MM.1S (cell line): ENCODE measurements at regions not wholly inside any gene's neighbourhood (a gene's known extent, or its start where the extent isn't known, plus 50 kb on each side); places are given as distances from the start of the nearest gene placed in this dataset.

Source experiments
- DNase-seq: peaks from one replicate; pipeline ENCODE4 v3.0.0-alpha.2; 2015
- H2AFZ ChIP-seq: fragments of 300-600 bp; sonication (generic); 2 replicates; pipeline ENCODE4 v1.6.0; 2016; ENCODE audit warnings: antibody characterized with exemption, low read length
- H3F3A ChIP-seq: fragments of 300-600 bp; sonication (generic); 2 replicates; pipeline ENCODE4 v1.6.1; 2016; ENCODE audit warnings: mild to moderate bottlenecking, antibody characterized with exemption, low read length, moderate library complexity, mixed read lengths; ENCODE audit not compliant: insufficient read depth
- H3K27ac ChIP-seq: fragments of 300-600 bp; sonication (generic); 2 replicates; pipeline ENCODE4 v1.5.1; 2016; ENCODE audit warnings: mild to moderate bottlenecking, low read length
- H3K27me3 ChIP-seq: fragments of 300-600 bp; sonication (generic); replicated peaks from 2 replicates; pipeline ENCODE4 v1.6.0; 2016; ENCODE audit warnings: low read length; ENCODE audit not compliant: insufficient read depth
- H3K36me3 ChIP-seq: fragments of 300-600 bp; sonication (generic); replicated peaks from 2 replicates; pipeline ENCODE4 v1.6.1; 2016; ENCODE audit warnings: mild to moderate bottlenecking, low read length, mixed read lengths; ENCODE audit not compliant: insufficient read depth
- H3K4me1 ChIP-seq: fragments of 300-600 bp; sonication (generic); 2 replicates; pipeline ENCODE4 v1.6.1; 2016; ENCODE audit warnings: low read length, mixed read lengths
- H3K4me2 ChIP-seq: fragments of 300-600 bp; sonication (generic); 2 replicates; pipeline ENCODE4 v1.6.0; 2016; ENCODE audit warnings: low read depth, low read length
- H3K4me3 ChIP-seq: fragments of 300-600 bp; sonication (generic); 2 replicates; pipeline ENCODE4 v1.5.1; 2016; ENCODE audit warnings: low read length, mixed read lengths
- H3K79me2 ChIP-seq: fragments of 300-600 bp; sonication (generic); 2 replicates; pipeline ENCODE4 v1.6.1; 2016; ENCODE audit warnings: mixed run types, low read length, mixed read lengths
- H3K9ac ChIP-seq: fragments of 300-600 bp; sonication (generic); 2 replicates; pipeline ENCODE4 v1.6.1; 2016; ENCODE audit warnings: low read length, mixed read lengths
- H3K9me2 ChIP-seq: fragments of 300-600 bp; sonication (generic); replicated peaks from 2 replicates; pipeline ENCODE4 v1.6.1; 2016; ENCODE audit warnings: mild to moderate bottlenecking, low read length, mixed read lengths; ENCODE audit not compliant: insufficient read depth
- H3K9me3 ChIP-seq: fragments of 300-600 bp; sonication (generic); replicated peaks from 2 replicates; pipeline ENCODE4 v1.6.1; 2016; ENCODE audit warnings: mild to moderate bottlenecking, low read length, mixed read lengths; ENCODE audit not compliant: insufficient read depth
- H4K20me1 ChIP-seq: fragments of 300-600 bp; sonication (generic); 2 replicates; pipeline ENCODE4 v1.6.1; 2016; ENCODE audit warnings: mild to moderate bottlenecking, low read length, moderate library complexity, mixed read lengths; ENCODE audit not compliant: insufficient read depth
- CTCF ChIP-seq: fragments of 300-600 bp; sonication (generic); IDR thresholded peaks from 2 replicates; pipeline ENCODE4 v1.5.1; 2016; ENCODE audit warnings: antibody characterized with exemption, low read length, mixed read lengths
- EZH2 ChIP-seq: fragments of 300-600 bp; sonication (generic); optimal IDR thresholded peaks from 2 replicates; pipeline ENCODE3; 2017; ENCODE audit warnings: low read depth, mild to moderate bottlenecking, antibody characterized with exemption, low read length, mixed read lengths
- EZH2phosphoT487 ChIP-seq: fragments of 300-600 bp; sonication (generic); IDR thresholded peaks from 2 replicates; pipeline ENCODE4 v1.6.1; 2018; ENCODE audit warnings: antibody characterized with exemption, low read length

GRCh38 chr1:198423673-198424072, 116.8 kb downstream of the ATP6V1G3 start:
- H3K36me3 ChIP-seq = no peaks in the 10 kb centered on the region
- H3K4me1 ChIP-seq = no peaks in the 10 kb centered on the region
- H3K4me2 ChIP-seq = no peak overlapping the region
- no peaks in the 10 kb centered on the region for H4K20me1 ChIP-seq
- H3F3A ChIP-seq = no peaks in the 10 kb centered on the region
- no peaks in the 10 kb centered on the region for H3K9me3 ChIP-seq
- no peak overlapping the region for H2AFZ ChIP-seq
- no peak overlapping the region for H3K9ac ChIP-seq
- DNase-seq = no peak
- H3K9me2 ChIP-seq = no peaks in the 10 kb centered on the region
- H3K27ac ChIP-seq = no peak overlapping the region
- no peak overlapping the region for H3K4me3 ChIP-seq
- no peaks in the 10 kb centered on the region for H3K79me2 ChIP-seq
- H3K27me3 ChIP-seq = no peaks in the 10 kb centered on the region
- TF ChIP-seq EZH2 = no peak
- TF ChIP-seq EZH2phosphoT487 = no peak
- TF ChIP-seq CTCF = no peak

- Histone ChIP-seq H3K4me1 (no peaks in the 10 kb centered on the region), H3K27ac (no peak overlapping the region), H3K4me3 (no peak overlapping the region), H4K20me1 (no peaks in the 10 kb centered on the region), H3K79me2 (no peaks in the 10 kb centered on the region), H3K27me3 (no peaks in the 10 kb centered on the region), H3K9ac (no peak overlapping the region), H3F3A (no peaks in the 10 kb centered on the region), H3K9me3 (no peaks in the 10 kb centered on the region), H3K4me2 (no peak overlapping the region), H3K9me2 (no peaks in the 10 kb centered on the region), H3K36me3 (no peaks in the 10 kb centered on the region), H2AFZ (no peak overlapping the region)
- no peak for TF ChIP-seq EZH2
- TF ChIP-seq EZH2phosphoT487 = no peak
- no peak for TF ChIP-seq CTCF
- no peak for DNase-seq
These were observed 123.4 kb downstream of the ATP6V1G3 start for GRCh38 chr1:198417039-198417438.

DNA sequence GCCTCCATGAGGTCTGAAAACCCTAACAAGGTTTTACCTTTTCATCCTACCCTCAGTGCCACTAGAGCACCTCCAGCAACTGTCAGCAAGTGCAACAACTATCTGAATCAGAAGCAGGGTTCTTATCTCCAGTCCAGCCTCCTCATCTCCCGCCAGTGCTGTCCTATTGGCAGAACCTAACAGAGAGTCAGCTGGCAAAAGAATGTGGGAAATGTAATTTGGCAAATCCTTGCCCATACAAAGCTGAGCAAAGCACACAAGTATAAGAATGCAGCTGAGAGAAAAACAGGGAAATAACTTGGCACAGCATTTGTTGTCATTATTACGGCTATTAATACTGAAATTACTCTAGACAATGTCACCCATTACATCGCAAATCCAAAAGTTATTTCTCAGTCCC, 124.2 kb downstream of the ATP6V1G3 start:
- no peaks in the 10 kb centered on the region for H3K27me3 ChIP-seq
- H3K9ac ChIP-seq = no peak overlapping the region
- no peaks in the 10 kb centered on the region for H3K36me3 ChIP-seq
- H3K79me2 ChIP-seq = no peaks in the 10 kb centered on the region
- no peaks in the 10 kb centered on the region for H3K9me3 ChIP-seq
- no peaks in the 10 kb centered on the region for H3K4me1 ChIP-seq
- H2AFZ ChIP-seq = no peak overlapping the region
- no peak for DNase-seq
- H4K20me1 ChIP-seq = no peaks in the 10 kb centered on the region
- no peak overlapping the region for H3K4me2 ChIP-seq
- no peak overlapping the region for H3K27ac ChIP-seq
- no peak overlapping the region for H3K4me3 ChIP-seq
- H3K9me2 ChIP-seq = no peaks in the 10 kb centered on the region
- no peak for TF ChIP-seq EZH2
- TF ChIP-seq EZH2phosphoT487 = no peak
- TF ChIP-seq CTCF = no peak
- H3F3A ChIP-seq = no peaks in the 10 kb centered on the region
